ENCODE measurements at regions not wholly inside any gene's neighbourhood (a gene's known extent, or its start where the extent isn't known, plus 50 kb on each side); places are given as distances from the start of the nearest gene placed in this dataset.

- POLR2A ChIA-PET (ENCODE audit: unreplicated experiment), result no interaction called here
- no peak for TF ChIP-seq EZH2 (IDR thresholded peaks at IDR 0.05; ENCODE audit: low read length, unreplicated experiment)
- no peak for TF ChIP-seq CTCF (conservative IDR thresholded peaks at IDR 0.05; ENCODE audit: low read depth, low read length)
- TF ChIP-seq EZH2phosphoT487 (IDR thresholded peaks at IDR 0.05; ENCODE audit: borderline replicate concordance, low read length), result no peak
- no peaks in the 10 kb centered on the region for H3K9me3 ChIP-seq (ENCODE audit: low read length)
- H3K9me2 ChIP-seq (replicated peaks; ENCODE audit: low read length), result no peaks in the 10 kb centered on the region
- no peaks in the 10 kb centered on the region for H3K36me3 ChIP-seq (ENCODE audit: low read depth, low read length)
- H3K4me2 ChIP-seq (ENCODE audit: low read length), result no peak overlapping the region
- no peaks in the 10 kb centered on the region for H3K4me1 ChIP-seq (ENCODE audit: insufficient read depth, low read length)
- BruUV-seq (replicated peaks), result no TSS peak
- intact Hi-C loops (cut with micrococcal nuclease), result no loop called here
- CTCF ChIA-PET, result interaction anchor here (0.5 kb wide), 1 partner anchor 228 kb away, joined by 3 read pairs; no protein-coding TSS in a partner anchor
- H3K27me3 ChIP-seq (ENCODE audit: low read length), result no peaks in the 10 kb centered on the region
- H3K4me3 ChIP-seq (ENCODE audit: low read length), result no peak overlapping the region
- H2AFZ ChIP-seq (ENCODE audit: low read length), result no peak overlapping the region
- ATAC-seq (no peak), DNase-seq (no peak)
- H3K9ac ChIP-seq (ENCODE audit: low read length), result no peak overlapping the region
- no peak overlapping the region for H3K27ac ChIP-seq (ENCODE audit: low read length)
- H3F3A ChIP-seq (ENCODE audit: low read length, unreplicated experiment), result no peaks in the 10 kb centered on the region
- H4K20me1 ChIP-seq (ENCODE audit: low read length), result no peaks in the 10 kb centered on the region
- no peaks in the 10 kb centered on the region for H3K79me2 ChIP-seq (ENCODE audit: low read length)
These were observed 731.0 kb downstream of the SLITRK6 start for GRCh38 chr13:85068231-85068630.

- no peaks in the 10 kb centered on the region for H3K9me3 ChIP-seq (ENCODE audit: low read length)
- H3K79me2 ChIP-seq (ENCODE audit: low read length), result no peaks in the 10 kb centered on the region
- no peak overlapping the region for H3K4me3 ChIP-seq (ENCODE audit: low read length)
- no peak overlapping the region for H3K27ac ChIP-seq (ENCODE audit: low read length)
- no peak overlapping the region for H2AFZ ChIP-seq (ENCODE audit: low read length)
- intact Hi-C loops (cut with micrococcal nuclease), result no loop called here
- no peaks in the 10 kb centered on the region for H3F3A ChIP-seq (ENCODE audit: low read length, unreplicated experiment)
- no TSS peak for BruUV-seq (replicated peaks)
- DNase-seq (no peak), ATAC-seq (no peak)
- H4K20me1 ChIP-seq (ENCODE audit: low read length), result no peaks in the 10 kb centered on the region
- no peaks in the 10 kb centered on the region for H3K9me2 ChIP-seq (replicated peaks; ENCODE audit: low read length)
- POLR2A ChIA-PET (ENCODE audit: unreplicated experiment), result no interaction called here
- CTCF ChIA-PET, result no interaction called here
- H3K27me3 ChIP-seq (ENCODE audit: low read length), result no peaks in the 10 kb centered on the region
- no peaks in the 10 kb centered on the region for H3K36me3 ChIP-seq (ENCODE audit: low read depth, low read length)
- no peak overlapping the region for H3K4me2 ChIP-seq (ENCODE audit: low read length)
- no peak overlapping the region for H3K9ac ChIP-seq (ENCODE audit: low read length)
- no peak for TF ChIP-seq EZH2 (IDR thresholded peaks at IDR 0.05; ENCODE audit: low read length, unreplicated experiment)
- TF ChIP-seq CTCF (conservative IDR thresholded peaks at IDR 0.05; ENCODE audit: low read depth, low read length), result no peak
- TF ChIP-seq EZH2phosphoT487 (IDR thresholded peaks at IDR 0.05; ENCODE audit: borderline replicate concordance, low read length), result no peak
- no peaks in the 10 kb centered on the region for H3K4me1 ChIP-seq (ENCODE audit: insufficient read depth, low read length)
These were observed 759.0 kb downstream of the SLITRK6 start for GRCh38 chr13:85040215-85040614.

- no peak overlapping the region for H2AFZ ChIP-seq (ENCODE audit: low read length)
- H3K9ac ChIP-seq (ENCODE audit: low read length), result no peak overlapping the region
- no peak overlapping the region for H3K4me2 ChIP-seq (ENCODE audit: low read length)
- no peak for DNase-seq
- no peaks in the 10 kb centered on the region for H3K4me1 ChIP-seq (ENCODE audit: insufficient read depth, low read length)
- no peak overlapping the region for H3K27ac ChIP-seq (ENCODE audit: low read length)
- H3K9me3 ChIP-seq (ENCODE audit: low read length), result 0 out of 2 replicates have a peak, but pooled peaks cover 3% of the 10 kb centered on the region
- intact Hi-C loops (cut with micrococcal nuclease), result no loop called here
- no peaks in the 10 kb centered on the region for H3K27me3 ChIP-seq (ENCODE audit: low read length)
- ChIA-PET POLR2A (ENCODE audit: unreplicated experiment) (no interaction called here), CTCF (no interaction called here)
- no peaks in the 10 kb centered on the region for H3F3A ChIP-seq (ENCODE audit: low read length, unreplicated experiment)
- no peaks in the 10 kb centered on the region for H3K79me2 ChIP-seq (ENCODE audit: low read length)
- no TSS peak for BruUV-seq (replicated peaks)
- ATAC-seq, result no peak
- TF ChIP-seq EZH2 (IDR thresholded peaks at IDR 0.05; ENCODE audit: low read length, unreplicated experiment) (no peak), EZH2phosphoT487 (IDR thresholded peaks at IDR 0.05; ENCODE audit: borderline replicate concordance, low read length) (no peak), CTCF (conservative IDR thresholded peaks at IDR 0.05; ENCODE audit: low read depth, low read length) (no peak)
- no peaks in the 10 kb centered on the region for H4K20me1 ChIP-seq (ENCODE audit: low read length)
- no peaks in the 10 kb centered on the region for H3K9me2 ChIP-seq (replicated peaks; ENCODE audit: low read length)
- H3K4me3 ChIP-seq (ENCODE audit: low read length), result no peak overlapping the region
- no peaks in the 10 kb centered on the region for H3K36me3 ChIP-seq (ENCODE audit: low read depth, low read length)
These were observed 767.4 kb downstream of the SLITRK6 start for GRCh38 chr13:85031771-85032170.
